NCI-H446 treated with DMSO at 0.1 percent for 48 hours (cell line): ENCODE measurements at regions not wholly inside any gene's neighbourhood (a gene's known extent, or its start where the extent isn't known, plus 50 kb on each side); places are given as distances from the start of the nearest gene placed in this dataset.
"Not testable (repeated sequence)": the region's sequence is repeated elsewhere in the genome, so short reads cannot be mapped to it uniquely, and the experiment has no call there.

Experiments
- DNase-seq: peaks from one replicate; lab custom pipeline; 2025; lab: John Stamatoyannopoulos, UW

GRCh38 chr7:142698429-142698828 lies 50.8 kb upstream of the PRSS1 start:
- DNase-seq: no peak

- no peak for DNase-seq
These were observed 52.0 kb upstream of the PRSS1 start for GRCh38 chr7:142697270-142697669.

- DNase-seq: no peak
These were observed 52.7 kb upstream of the PRSS1 start for GRCh38 chr7:142696456-142697179.

- DNase-seq: no peak
These were observed 55.4 kb upstream of the PRSS1 start for GRCh38 chr7:142693911-142694310.

GRCh38 chr7:142690554-142691182 lies 58.6 kb upstream of the PRSS1 start:
- DNase-seq: no peak

GRCh38 chr7:142689439-142690120 lies 59.7 kb upstream of the PRSS1 start:
- DNase-seq: no peak

- DNase-seq: no peak
These were observed 63.3 kb upstream of the PRSS1 start for GRCh38 chr7:142685877-142686508.

- DNase-seq: no peak
These were observed 67.8 kb upstream of the PRSS1 start for GRCh38 chr7:142681314-142682092.

GRCh38 chr7:142671506-142671905 lies 77.8 kb upstream of the PRSS1 start:
- no peak for DNase-seq

GRCh38 chr7:142670511-142670910 lies 78.8 kb upstream of the PRSS1 start:
- DNase-seq: no peak

- DNase-seq: no peak
These were observed 80.1 kb upstream of the PRSS1 start for GRCh38 chr7:142669074-142669654.

GRCh38 chr7:142668495-142668894 lies 80.8 kb upstream of the PRSS1 start:
- DNase-seq: no peak

- DNase-seq: no peak
These were observed 91.9 kb upstream of the PRSS1 start for GRCh38 chr7:142657376-142657775.

- DNase-seq: no peak
These were observed 94.9 kb upstream of the PRSS1 start for GRCh38 chr7:142654398-142654797.

- no peak for DNase-seq
These were observed 101.5 kb upstream of the PRSS1 start for GRCh38 chr7:142647749-142648148.

GRCh38 chr7:142646386-142647140 lies 102.7 kb upstream of the PRSS1 start:
- peak; percentile 67 for DNase-seq

GRCh38 chr7:142645777-142646176 lies 103.5 kb upstream of the PRSS1 start:
- DNase-seq: no peak

GRCh38 chr7:142642316-142642715 lies 107.0 kb upstream of the PRSS1 start:
- DNase-seq: no peak

- not testable (repeated sequence) for DNase-seq
These were observed 108.0 kb upstream of the PRSS1 start for GRCh38 chr7:142641252-142641651.

GRCh38 chr7:142638581-142638980 lies 110.7 kb upstream of the PRSS1 start:
- DNase-seq: no peak

- DNase-seq: no peak
These were observed 112.0 kb upstream of the PRSS1 start for GRCh38 chr7:142637240-142637639.
